HepG2 (cell line): ENCODE measurements at regions not wholly inside any gene's neighbourhood (a gene's known extent, or its start where the extent isn't known, plus 50 kb on each side); places are given as distances from the start of the nearest gene placed in this dataset.

ENCODE experiments used
- CHD4 ChIP-seq: fragments of 200-600 bp; sonication (generic); IDR thresholded peaks from 2 replicates; pipeline ENCODE4 v1.7.0; 2017; ENCODE audit warnings: mild to moderate bottlenecking, low read length, borderline replicate concordance
- GABPA ChIP-seq, 2 experiments: IDR thresholded peaks; 2 replicates each; pipeline ENCODE4 v1.6.1; 2011 to 2016; ENCODE audit warnings: low read depth in 2 of 2, low read length in 1 of 2, missing biosample characterization in 1 of 2, missing genetic modification characterization in 1 of 2
- MTA1 ChIP-seq: sonication (generic); formaldehyde crosslinking; IDR thresholded peaks from 2 replicates; pipeline ENCODE4 v1.4.0; 2020; ENCODE audit warnings: missing genetic modification reagents, mild to moderate bottlenecking, borderline replicate concordance
- NPAS2 ChIP-seq: sonication (generic); formaldehyde crosslinking; IDR thresholded peaks from 2 replicates; pipeline ENCODE4 v1.8.0; 2022; ENCODE audit warnings: mild to moderate bottlenecking, missing genetic modification reagents, borderline replicate concordance
- NR3C1 ChIP-seq: sonication (generic); formaldehyde crosslinking; IDR thresholded peaks from 2 replicates; pipeline ENCODE4 v1.4.0; 2020; ENCODE audit warnings: missing genetic modification reagents
- POLR2AphosphoS5 ChIP-seq: IDR thresholded peaks from 2 replicates; pipeline ENCODE4 v1.6.1; 2012; ENCODE audit warnings: low read depth, low read length
- ZNF138 ChIP-seq: sonication (generic); formaldehyde crosslinking; IDR thresholded peaks from 2 replicates; pipeline ENCODE4 v1.5.0; 2020; ENCODE audit warnings: mild to moderate bottlenecking, low read depth, missing genetic modification reagents
- ZNF546 ChIP-seq: sonication (generic); formaldehyde crosslinking; conservative IDR thresholded peaks from 2 replicates; pipeline ENCODE4 v1.8.1; 2023; ENCODE audit warnings: mild to moderate bottlenecking, missing genetic modification reagents
- TF ChIP-seq, protein P1 (sequence below), 2 experiments: fragments of 450-650 bp in 1 of 2; sonication (generic) in 1 of 2; formaldehyde crosslinking; IDR thresholded peaks; 2 replicates each; pipeline versions ENCODE4 v1.5.0 to v1.8.0; 2020 to 2022; ENCODE audit warnings: mild to moderate bottlenecking in 1 of 2, missing genetic modification reagents in 1 of 2
- TF ChIP-seq, protein P2 (sequence below): IDR thresholded peaks from 2 replicates; pipeline ENCODE4 v1.6.1; 2016; ENCODE audit warnings: mild to moderate bottlenecking, missing biosample characterization, missing genetic modification reagents
- TF ChIP-seq, protein P3 (sequence below): sonication (generic); formaldehyde crosslinking; IDR thresholded peaks from 2 replicates; pipeline ENCODE4 v1.4.0; 2020; ENCODE audit warnings: mild to moderate bottlenecking, missing genetic modification reagents
- TF ChIP-seq, protein P4 (sequence below): sonication (generic); formaldehyde crosslinking; IDR thresholded peaks from 2 replicates; pipeline ENCODE4 v1.5.0; 2020; ENCODE audit warnings: mild to moderate bottlenecking, missing genetic modification reagents, moderate library complexity

DNA sequence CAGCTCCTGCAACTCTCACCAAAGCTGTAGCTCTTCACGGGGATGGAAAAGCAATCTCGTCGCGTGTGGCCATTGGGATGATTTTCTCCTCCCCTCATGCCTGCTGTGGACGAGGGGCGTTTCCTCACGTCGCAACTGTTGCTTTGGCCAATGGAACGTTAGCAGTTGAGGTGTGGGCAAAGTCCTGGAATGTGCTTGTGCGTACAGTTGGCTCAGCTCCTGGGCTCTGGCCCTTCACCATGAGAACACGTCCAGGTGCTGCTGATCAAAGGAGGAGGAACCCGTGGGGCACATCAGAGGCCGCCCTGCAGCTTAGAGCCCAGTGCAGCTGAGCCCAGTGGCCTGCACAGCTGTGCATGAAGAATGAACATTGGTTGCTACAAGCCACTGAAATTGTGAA, 186.1 kb downstream of the TJP1 start:
- TF ChIP-seq ZNF546 (CRISPR knock-in tag) (no peak), ZNF138 (CRISPR knock-in tag) (no peak), NR3C1 (no peak), POLR2AphosphoS5 (no peak), GABPA (IDR thresholded peaks at IDR 0.05; ENCODE audit: low read depth, low read length) (no peak), GABPA (CRISPR knock-in tag; IDR thresholded peaks at IDR 0.05; ENCODE audit: low read depth) (no peak), MTA1 (CRISPR knock-in tag) (no peak), NPAS2 (CRISPR knock-in tag) (no peak), CHD4 (no peak)
- TF ChIP-seq, protein P1, sequence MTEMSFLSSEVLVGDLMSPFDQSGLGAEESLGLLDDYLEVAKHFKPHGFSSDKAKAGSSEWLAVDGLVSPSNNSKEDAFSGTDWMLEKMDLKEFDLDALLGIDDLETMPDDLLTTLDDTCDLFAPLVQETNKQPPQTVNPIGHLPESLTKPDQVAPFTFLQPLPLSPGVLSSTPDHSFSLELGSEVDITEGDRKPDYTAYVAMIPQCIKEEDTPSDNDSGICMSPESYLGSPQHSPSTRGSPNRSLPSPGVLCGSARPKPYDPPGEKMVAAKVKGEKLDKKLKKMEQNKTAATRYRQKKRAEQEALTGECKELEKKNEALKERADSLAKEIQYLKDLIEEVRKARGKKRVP (CRISPR knock-in tag; IDR thresholded peaks at IDR 0.05): no peak
- TF ChIP-seq, protein P2, sequence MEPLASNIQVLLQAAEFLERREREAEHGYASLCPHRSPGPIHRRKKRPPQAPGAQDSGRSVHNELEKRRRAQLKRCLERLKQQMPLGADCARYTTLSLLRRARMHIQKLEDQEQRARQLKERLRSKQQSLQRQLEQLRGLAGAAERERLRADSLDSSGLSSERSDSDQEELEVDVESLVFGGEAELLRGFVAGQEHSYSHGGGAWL (CRISPR knock-in tag): no peak
- TF ChIP-seq, protein P3, sequence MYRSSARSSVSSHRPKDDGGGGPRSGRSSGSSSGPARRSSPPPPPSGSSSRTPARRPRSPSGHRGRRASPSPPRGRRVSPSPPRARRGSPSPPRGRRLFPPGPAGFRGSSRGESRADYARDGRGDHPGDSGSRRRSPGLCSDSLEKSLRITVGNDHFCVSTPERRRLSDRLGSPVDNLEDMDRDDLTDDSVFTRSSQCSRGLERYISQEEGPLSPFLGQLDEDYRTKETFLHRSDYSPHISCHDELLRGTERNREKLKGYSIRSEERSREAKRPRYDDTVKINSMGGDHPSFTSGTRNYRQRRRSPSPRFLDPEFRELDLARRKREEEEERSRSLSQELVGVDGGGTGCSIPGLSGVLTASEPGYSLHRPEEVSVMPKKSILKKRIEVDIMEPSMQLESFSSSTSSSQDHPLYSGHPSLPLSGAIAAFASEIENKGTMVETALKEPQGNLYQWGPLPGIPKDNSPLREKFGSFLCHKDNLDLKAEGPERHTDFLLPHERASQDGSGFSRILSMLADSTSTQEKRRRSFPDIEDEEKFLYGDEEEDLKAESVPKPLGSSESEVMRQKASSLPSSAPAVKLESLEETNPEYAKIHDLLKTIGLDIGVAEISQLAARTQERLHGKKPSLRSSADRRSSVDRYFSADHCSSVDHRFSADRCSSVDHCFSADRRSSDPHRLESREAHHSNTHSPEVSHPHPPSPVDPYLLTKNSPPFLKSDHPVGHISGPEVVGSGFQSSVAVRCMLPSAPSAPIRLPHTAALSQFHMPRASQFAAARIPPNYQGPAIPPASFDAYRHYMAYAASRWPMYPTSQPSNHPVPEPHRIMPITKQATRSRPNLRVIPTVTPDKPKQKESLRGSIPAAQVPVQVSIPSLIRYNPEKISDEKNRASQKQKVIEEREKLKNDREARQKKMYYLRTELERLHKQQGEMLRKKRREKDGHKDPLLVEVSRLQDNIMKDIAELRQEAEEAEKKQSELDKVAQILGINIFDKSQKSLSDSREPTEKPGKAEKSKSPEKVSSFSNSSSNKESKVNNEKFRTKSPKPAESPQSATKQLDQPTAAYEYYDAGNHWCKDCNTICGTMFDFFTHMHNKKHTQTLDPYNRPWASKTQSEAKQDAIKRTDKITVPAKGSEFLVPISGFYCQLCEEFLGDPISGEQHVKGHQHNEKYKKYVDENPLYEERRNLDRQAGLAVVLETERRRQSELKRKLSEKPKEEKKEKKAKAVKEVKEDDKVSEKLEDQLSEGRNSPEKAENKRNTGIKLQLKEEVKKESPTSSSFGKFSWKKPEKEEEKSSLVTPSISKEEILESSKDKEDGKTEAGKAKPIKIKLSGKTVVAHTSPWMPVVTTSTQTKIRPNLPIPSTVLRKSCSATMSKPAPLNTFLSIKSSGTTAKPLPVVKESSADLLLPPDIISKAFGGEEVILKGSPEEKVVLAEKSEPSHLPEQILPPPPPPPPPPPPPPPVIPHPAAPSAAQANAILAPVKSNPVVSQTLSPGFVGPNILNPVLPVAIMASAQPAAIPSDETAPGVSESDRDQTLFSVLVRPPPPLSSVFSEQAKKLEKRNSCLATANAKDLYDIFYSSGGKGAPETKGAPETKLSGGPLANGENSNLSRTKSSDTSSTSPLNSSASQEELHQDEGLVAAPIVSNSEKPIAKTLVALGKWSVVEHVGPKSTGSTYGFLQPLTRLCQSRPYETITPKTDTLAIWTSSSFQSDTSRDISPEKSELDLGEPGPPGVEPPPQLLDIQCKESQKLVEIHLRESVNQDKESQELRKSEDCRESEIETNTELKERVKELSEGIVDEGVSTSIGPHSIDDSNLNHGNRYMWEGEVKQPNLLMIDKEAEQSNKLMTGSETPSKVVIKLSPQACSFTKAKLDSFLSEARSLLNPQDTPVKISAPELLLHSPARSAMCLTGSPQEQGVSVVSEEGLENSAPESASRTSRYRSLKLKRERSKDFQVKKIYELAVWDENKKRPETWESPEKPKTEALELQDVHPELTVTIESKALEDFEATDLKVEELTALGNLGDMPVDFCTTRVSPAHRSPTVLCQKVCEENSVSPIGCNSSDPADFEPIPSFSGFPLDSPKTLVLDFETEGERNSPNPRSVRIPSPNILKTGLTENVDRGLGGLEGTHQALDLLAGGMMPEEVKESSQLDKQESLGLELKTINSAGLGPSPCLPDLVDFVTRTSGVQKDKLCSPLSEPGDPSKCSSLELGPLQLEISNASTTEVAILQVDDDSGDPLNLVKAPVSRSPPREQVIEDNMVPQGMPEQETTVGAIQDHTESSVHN (CRISPR knock-in tag): no peak
- TF ChIP-seq, protein P4, sequence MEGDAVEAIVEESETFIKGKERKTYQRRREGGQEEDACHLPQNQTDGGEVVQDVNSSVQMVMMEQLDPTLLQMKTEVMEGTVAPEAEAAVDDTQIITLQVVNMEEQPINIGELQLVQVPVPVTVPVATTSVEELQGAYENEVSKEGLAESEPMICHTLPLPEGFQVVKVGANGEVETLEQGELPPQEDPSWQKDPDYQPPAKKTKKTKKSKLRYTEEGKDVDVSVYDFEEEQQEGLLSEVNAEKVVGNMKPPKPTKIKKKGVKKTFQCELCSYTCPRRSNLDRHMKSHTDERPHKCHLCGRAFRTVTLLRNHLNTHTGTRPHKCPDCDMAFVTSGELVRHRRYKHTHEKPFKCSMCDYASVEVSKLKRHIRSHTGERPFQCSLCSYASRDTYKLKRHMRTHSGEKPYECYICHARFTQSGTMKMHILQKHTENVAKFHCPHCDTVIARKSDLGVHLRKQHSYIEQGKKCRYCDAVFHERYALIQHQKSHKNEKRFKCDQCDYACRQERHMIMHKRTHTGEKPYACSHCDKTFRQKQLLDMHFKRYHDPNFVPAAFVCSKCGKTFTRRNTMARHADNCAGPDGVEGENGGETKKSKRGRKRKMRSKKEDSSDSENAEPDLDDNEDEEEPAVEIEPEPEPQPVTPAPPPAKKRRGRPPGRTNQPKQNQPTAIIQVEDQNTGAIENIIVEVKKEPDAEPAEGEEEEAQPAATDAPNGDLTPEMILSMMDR (CRISPR knock-in tag): no peak
